Thymus (tissue), 11 donors: ENCODE measurements at regions not wholly inside any gene's neighbourhood (a gene's known extent, or its start where the extent isn't known, plus 50 kb on each side); places are given as distances from the start of the nearest gene placed in this dataset.
"Not testable (repeated sequence)": the region's sequence is repeated elsewhere in the genome, so short reads cannot be mapped to it uniquely, and the experiment has no call there.

ENCODE experiments used
- DNase-seq, 9 donors: peaks; one replicate each; pipeline ENCODE4 v3.0.0-alpha.2; 2013; ENCODE audit warnings: low spot score in 9 of 9, low read depth in 6 of 9, missing footprints in 1 of 9
- H3K27ac ChIP-seq, 2 donors: one replicate each; pipeline ENCODE4 v1.5.1; 2013; ENCODE audit warnings: control low read depth in 1 of 2, low read depth in 1 of 2, low read length in 1 of 2, mild to moderate bottlenecking in 1 of 2, moderate library complexity in 1 of 2
- H3K27me3 ChIP-seq, 2 donors: one replicate each; pipeline ENCODE4 v1.5.1; 2013; ENCODE audit warnings: low read length in 1 of 2; ENCODE audit not compliant: control insufficient read depth in 2 of 2, insufficient read depth in 1 of 2
- H3K36me3 ChIP-seq, 2 donors: one replicate each; pipeline ENCODE4 v1.5.1; 2013; ENCODE audit warnings: low read length in 1 of 2, mild to moderate bottlenecking in 1 of 2, moderate library complexity in 1 of 2; ENCODE audit not compliant: control insufficient read depth in 2 of 2, insufficient read depth in 2 of 2
- H3K4me1 ChIP-seq, 2 donors: one replicate each; pipeline ENCODE4 v1.5.1; 2013; ENCODE audit warnings: low read length in 2 of 2; ENCODE audit not compliant: control insufficient read depth in 2 of 2, insufficient read depth in 2 of 2
- H3K4me3 ChIP-seq, 2 donors: one replicate each; pipeline ENCODE4 v1.5.1; 2013; ENCODE audit warnings: low read length in 2 of 2, control low read depth in 1 of 2, mild to moderate bottlenecking in 1 of 2
- H3K9me3 ChIP-seq, 2 donors: one replicate each; pipeline ENCODE4 v1.5.1; 2013; ENCODE audit warnings: low read length in 1 of 2, mild to moderate bottlenecking in 1 of 2; ENCODE audit not compliant: control insufficient read depth in 2 of 2, insufficient read depth in 1 of 2
- WGBS: extraction: QIAGEN DNeasy Blood & Tissue Kit; methylation state at CpG from one replicate; pipeline ENCODE4 v1.1.7; 2013; 5-methylcytosine and 5-hydroxymethylcytosine counted together
- donor health status: healthy.

GRCh38 chr5:164251781-164252180 is 746.4 kb downstream of the MAT2B start:
- not testable (repeated sequence) for H3K27ac ChIP-seq, H3K4me1 ChIP-seq, DNase-seq, H3K27me3 ChIP-seq, H3K9me3 ChIP-seq, H3K4me3 ChIP-seq, H3K36me3 ChIP-seq

DNA sequence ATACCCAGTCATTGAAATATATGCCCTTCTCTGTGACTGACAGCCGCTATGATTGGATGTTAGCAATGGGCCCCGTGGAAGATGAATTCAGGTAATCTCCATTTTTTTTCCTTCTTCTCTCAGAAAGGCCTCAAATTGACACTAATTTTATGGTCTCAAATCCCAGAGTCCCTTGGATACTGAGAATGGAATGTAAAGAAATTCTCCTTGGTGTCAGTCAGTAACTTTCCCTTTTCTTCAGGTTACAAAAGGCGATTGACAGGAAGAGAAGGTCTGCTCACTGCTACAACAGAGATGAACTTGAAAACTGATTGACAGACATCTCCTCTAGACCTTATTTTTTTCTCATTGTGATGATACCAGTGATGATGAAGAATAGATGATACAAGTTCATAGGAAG is 748.3 kb downstream of the MAT2B start:
- no peak overlapping the region for H3K27ac ChIP-seq

DNA sequence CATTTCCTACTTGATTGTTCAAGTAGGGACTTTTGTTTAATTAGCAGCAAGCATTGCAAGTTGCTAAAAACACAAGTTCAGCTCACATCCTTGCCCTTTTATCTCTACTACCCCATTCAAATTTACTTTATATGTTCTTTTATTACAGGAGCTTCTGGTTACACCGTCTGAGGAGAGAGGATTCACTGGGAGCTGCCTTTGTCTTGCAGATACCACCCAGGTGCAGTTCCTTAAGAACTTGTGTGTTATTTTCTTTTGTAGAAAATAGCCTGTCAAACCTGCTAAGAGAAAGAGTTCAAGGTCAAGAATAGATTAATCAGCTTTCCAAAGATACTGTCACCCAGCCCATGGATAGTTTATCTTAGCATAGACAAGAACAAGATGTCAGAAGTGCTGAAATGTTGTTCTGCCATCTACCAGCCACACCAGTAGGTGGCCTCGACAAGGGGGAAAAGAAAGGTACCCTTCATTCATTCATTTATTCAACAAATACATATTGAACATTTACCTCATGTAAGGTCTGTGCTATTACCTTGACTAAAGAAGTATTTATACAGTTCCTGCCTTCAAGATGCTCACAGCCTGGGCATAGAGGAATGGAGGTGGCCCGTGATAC is 750.3 kb downstream of the MAT2B start:
- H3K4me3 ChIP-seq: no peak overlapping the region
- 84% methylated on average over 3 of the region's 3 CpGs for whole genome bisulfite sequencing
- no peaks in the 10 kb centered on the region for H3K27me3 ChIP-seq
- DNase-seq: no peak
- H3K27ac ChIP-seq: no peak overlapping the region
- no peaks in the 10 kb centered on the region for H3K36me3 ChIP-seq
- H3K9me3 ChIP-seq: no peaks in the 10 kb centered on the region
- no peaks in the 10 kb centered on the region for H3K4me1 ChIP-seq

More for the DNA sequence above, 748.3 kb downstream of the MAT2B start:
- DNase-seq: no peak
- H3K9me3 ChIP-seq: no peaks in the 10 kb centered on the region
- H3K4me3 ChIP-seq: no peak overlapping the region
- no peaks in the 10 kb centered on the region for H3K27me3 ChIP-seq
- no peaks in the 10 kb centered on the region for H3K4me1 ChIP-seq
- WGBS: 95% methylated on average over 3 of the region's 3 CpGs
- H3K36me3 ChIP-seq: no peaks in the 10 kb centered on the region

GRCh38 chr5:164256351-164256750 is 750.9 kb downstream of the MAT2B start:
- Histone ChIP-seq H3K4me1 (no peaks in the 10 kb centered on the region), H3K9me3 (no peaks in the 10 kb centered on the region), H3K4me3 (no peak overlapping the region), H3K27ac (no peak overlapping the region), H3K36me3 (no peaks in the 10 kb centered on the region), H3K27me3 (no peaks in the 10 kb centered on the region)
- no peak for DNase-seq
- 60% methylated on average over 1 of the region's 1 CpG for WGBS

DNA sequence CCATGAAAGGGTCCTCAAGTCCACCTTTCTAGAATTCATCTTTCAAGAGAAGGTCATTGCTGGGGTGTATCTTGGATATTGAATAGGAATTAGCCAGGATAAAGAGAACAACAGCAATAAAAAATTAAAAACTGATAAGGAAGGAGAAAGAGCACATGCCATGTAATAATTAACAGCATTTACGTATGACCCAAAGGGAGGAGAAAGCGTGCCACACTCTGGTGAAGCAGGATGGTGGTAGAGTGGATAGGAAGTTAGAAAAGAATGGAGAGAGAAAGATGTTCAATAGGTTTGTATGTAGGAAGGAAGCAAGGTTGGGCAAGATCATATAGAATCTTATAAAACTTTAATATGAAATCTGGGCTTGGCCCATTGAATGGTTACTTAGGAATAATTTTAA is 751.5 kb downstream of the MAT2B start:
- no peak overlapping the region for H3K27ac ChIP-seq
- no peaks in the 10 kb centered on the region for H3K36me3 ChIP-seq
- DNase-seq: no peak
- WGBS: 98% methylated on average over 2 of the region's 2 CpGs
- H3K9me3 ChIP-seq: no peaks in the 10 kb centered on the region
- H3K4me1 ChIP-seq: no peaks in the 10 kb centered on the region
- no peak overlapping the region for H3K4me3 ChIP-seq
- no peaks in the 10 kb centered on the region for H3K27me3 ChIP-seq

GRCh38 chr5:164265566-164265965 is 760.1 kb downstream of the MAT2B start:
- DNase-seq: no peak

GRCh38 chr5:164266571-164266970 is 761.2 kb downstream of the MAT2B start:
- DNase-seq: no peak
- Histone ChIP-seq H3K9me3 (no peaks in the 10 kb centered on the region), H3K27ac (no peak overlapping the region), H3K27me3 (no peaks in the 10 kb centered on the region), H3K4me1 (no peaks in the 10 kb centered on the region), H3K4me3 (no peak overlapping the region), H3K36me3 (no peaks in the 10 kb centered on the region)
- WGBS: 93% methylated on average over 2 of the region's 2 CpGs

More at GRCh38 chr5:164265566-164265965, 760.1 kb downstream of the MAT2B start:
- Histone ChIP-seq H3K27me3 (no peaks in the 10 kb centered on the region), H3K4me3 (no peak overlapping the region), H3K9me3 (no peaks in the 10 kb centered on the region), H3K36me3 (no peaks in the 10 kb centered on the region), H3K27ac (no peak overlapping the region), H3K4me1 (no peaks in the 10 kb centered on the region)
- WGBS: 91% methylated on average over 1 of the region's 1 CpG

DNA sequence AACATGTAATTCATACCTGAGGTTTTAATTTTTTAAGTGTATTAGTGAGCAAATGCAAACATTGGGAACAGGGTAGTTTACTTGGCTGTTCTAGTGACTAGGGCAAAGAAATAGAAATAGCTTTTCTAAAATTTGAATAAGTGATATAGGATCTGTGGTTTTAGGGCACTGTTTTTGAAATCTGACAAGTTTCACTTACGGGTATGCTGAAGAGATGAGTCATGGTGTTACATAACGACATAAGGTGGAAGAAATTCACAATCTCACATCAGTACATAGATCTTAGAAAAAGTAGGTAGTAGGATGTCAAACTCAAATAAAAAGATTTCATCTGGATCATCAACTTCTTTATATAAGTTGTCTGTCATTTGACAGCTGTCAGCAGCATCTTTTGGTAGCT is 772.3 kb downstream of the MAT2B start:
- Histone ChIP-seq H3K4me1 (no peaks in the 10 kb centered on the region), H3K36me3 (no peaks in the 10 kb centered on the region), H3K27me3 (no peaks in the 10 kb centered on the region), H3K27ac (no peak overlapping the region), H3K9me3 (no peaks in the 10 kb centered on the region), H3K4me3 (no peak overlapping the region)
- WGBS: 12% methylated on average over 2 of the region's 2 CpGs
- no peak for DNase-seq

- Histone ChIP-seq H3K4me3 (no peak overlapping the region), H3K27me3 (no peaks in the 10 kb centered on the region), H3K36me3 (no peaks in the 10 kb centered on the region), H3K27ac (no peak overlapping the region), H3K4me1 (no peaks in the 10 kb centered on the region), H3K9me3 (no peaks in the 10 kb centered on the region)
- no peak for DNase-seq
- WGBS: 90% methylated on average over 1 of the region's 1 CpG
Measured at GRCh38 chr5:164289526-164289925, 784.1 kb downstream of the MAT2B start.
